ENCODE measurements at regions not wholly inside any gene's neighbourhood (a gene's known extent, or its start where the extent isn't known, plus 50 kb on each side); places are given as distances from the start of the nearest gene placed in this dataset.

DNA sequence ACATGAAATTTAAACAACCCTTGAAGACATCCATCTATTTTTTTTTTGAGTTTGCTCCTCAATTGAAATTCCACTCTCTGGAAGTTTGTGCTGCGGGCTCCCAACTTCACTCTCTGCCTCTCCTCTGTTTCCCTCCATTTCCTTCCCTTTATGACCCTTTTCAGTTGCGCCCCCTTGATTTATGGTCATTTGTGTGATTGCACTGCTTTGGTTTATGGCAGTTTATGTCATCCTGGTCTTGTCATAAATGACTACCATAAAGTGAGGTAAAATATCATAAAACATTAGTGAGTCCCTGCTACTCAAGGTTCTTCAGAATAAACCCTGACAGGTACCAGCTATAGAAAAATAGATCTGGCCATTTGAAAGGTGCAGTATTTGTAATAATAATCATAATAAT is 348.3 kb upstream of the ZFP64 start:
- TF ChIP-seq, protein P1, sequence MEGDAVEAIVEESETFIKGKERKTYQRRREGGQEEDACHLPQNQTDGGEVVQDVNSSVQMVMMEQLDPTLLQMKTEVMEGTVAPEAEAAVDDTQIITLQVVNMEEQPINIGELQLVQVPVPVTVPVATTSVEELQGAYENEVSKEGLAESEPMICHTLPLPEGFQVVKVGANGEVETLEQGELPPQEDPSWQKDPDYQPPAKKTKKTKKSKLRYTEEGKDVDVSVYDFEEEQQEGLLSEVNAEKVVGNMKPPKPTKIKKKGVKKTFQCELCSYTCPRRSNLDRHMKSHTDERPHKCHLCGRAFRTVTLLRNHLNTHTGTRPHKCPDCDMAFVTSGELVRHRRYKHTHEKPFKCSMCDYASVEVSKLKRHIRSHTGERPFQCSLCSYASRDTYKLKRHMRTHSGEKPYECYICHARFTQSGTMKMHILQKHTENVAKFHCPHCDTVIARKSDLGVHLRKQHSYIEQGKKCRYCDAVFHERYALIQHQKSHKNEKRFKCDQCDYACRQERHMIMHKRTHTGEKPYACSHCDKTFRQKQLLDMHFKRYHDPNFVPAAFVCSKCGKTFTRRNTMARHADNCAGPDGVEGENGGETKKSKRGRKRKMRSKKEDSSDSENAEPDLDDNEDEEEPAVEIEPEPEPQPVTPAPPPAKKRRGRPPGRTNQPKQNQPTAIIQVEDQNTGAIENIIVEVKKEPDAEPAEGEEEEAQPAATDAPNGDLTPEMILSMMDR (IDR thresholded peaks at IDR 0.05), result no peak
- TF ChIP-seq POLR2AphosphoS5 (IDR thresholded peaks at IDR 0.05) (no peak), EP300 (IDR thresholded peaks at IDR 0.05) (no peak), POLR2A (IDR thresholded peaks at IDR 0.05) (no peak)

Data from gastroesophageal sphincter (tissue), 3 donors.